Liver (tissue), 3 donors: ENCODE measurements at regions not wholly inside any gene's neighbourhood (a gene's known extent, or its start where the extent isn't known, plus 50 kb on each side); places are given as distances from the start of the nearest gene placed in this dataset.

Experiments
- CTCF ChIP-seq: fragments of 150-350 bp; IDR thresholded peaks from 2 replicates; pipeline ENCODE4 v1.5.1; 2017; ENCODE audit warnings: improper control_type of control experiment, low read depth, low read length; ENCODE audit not compliant: missing input control
- EGR1 ChIP-seq, 2 donors: IDR thresholded peaks; 2 replicates each; pipeline ENCODE4 v1.6.1; 2016 to 2018; ENCODE audit warnings: antibody characterized with exemption in 2 of 2, low read depth in 2 of 2
- FOXA2 ChIP-seq: IDR thresholded peaks from 2 replicates; pipeline ENCODE4 v1.6.1; 2016; ENCODE audit warnings: antibody characterized with exemption
- GABPA ChIP-seq, 2 donors: IDR thresholded peaks in 1 of 2; conservative IDR thresholded peaks in 1 of 2; 2 replicates each; pipeline ENCODE4 v1.6.1; 2016; ENCODE audit warnings: antibody characterized with exemption in 2 of 2, mild to moderate bottlenecking in 1 of 2, moderate library complexity in 1 of 2
- HNF4A ChIP-seq, 2 donors: conservative IDR thresholded peaks; 2 replicates each; pipeline ENCODE4 v1.6.1; 2016; ENCODE audit warnings: antibody characterized with exemption in 2 of 2, mild to moderate bottlenecking in 2 of 2
- JUND ChIP-seq, 2 donors: IDR thresholded peaks; 2 replicates each; pipeline ENCODE4 v1.6.1; 2016; ENCODE audit warnings: antibody characterized with exemption in 2 of 2
- MAX ChIP-seq: IDR thresholded peaks from 2 replicates; pipeline ENCODE4 v1.6.1; 2016; ENCODE audit warnings: antibody characterized with exemption
- NR2F2 ChIP-seq: IDR thresholded peaks from 2 replicates; pipeline ENCODE4 v1.6.1; 2016; ENCODE audit warnings: antibody characterized with exemption
- RAD21 ChIP-seq, 2 donors: IDR thresholded peaks; 2 replicates each; pipeline ENCODE4 v1.6.1; 2016; ENCODE audit warnings: antibody characterized with exemption in 2 of 2, mild to moderate bottlenecking in 2 of 2
- REST ChIP-seq: IDR thresholded peaks from 2 replicates; pipeline ENCODE4 v1.6.1; 2016; ENCODE audit warnings: antibody characterized with exemption, mild to moderate bottlenecking
- RXRA ChIP-seq, 2 donors: IDR thresholded peaks; 2 replicates each; pipeline ENCODE4 v1.6.1; 2017 to 2018; ENCODE audit warnings: antibody characterized with exemption in 2 of 2, mild to moderate bottlenecking in 1 of 2
- TAF1 ChIP-seq: conservative IDR thresholded peaks from 2 replicates; pipeline ENCODE4 v1.6.1; 2016; ENCODE audit warnings: antibody characterized with exemption, mild to moderate bottlenecking
- YY1 ChIP-seq: IDR thresholded peaks from 2 replicates; pipeline ENCODE4 v1.6.1; 2016; ENCODE audit warnings: antibody characterized with exemption, mild to moderate bottlenecking
- TF ChIP-seq, protein P1 (sequence below): IDR thresholded peaks from 2 replicates; pipeline ENCODE4 v1.6.1; 2016; ENCODE audit warnings: antibody characterized with exemption
- donor health status: healthy.
- donor health status: healthy.

DNA sequence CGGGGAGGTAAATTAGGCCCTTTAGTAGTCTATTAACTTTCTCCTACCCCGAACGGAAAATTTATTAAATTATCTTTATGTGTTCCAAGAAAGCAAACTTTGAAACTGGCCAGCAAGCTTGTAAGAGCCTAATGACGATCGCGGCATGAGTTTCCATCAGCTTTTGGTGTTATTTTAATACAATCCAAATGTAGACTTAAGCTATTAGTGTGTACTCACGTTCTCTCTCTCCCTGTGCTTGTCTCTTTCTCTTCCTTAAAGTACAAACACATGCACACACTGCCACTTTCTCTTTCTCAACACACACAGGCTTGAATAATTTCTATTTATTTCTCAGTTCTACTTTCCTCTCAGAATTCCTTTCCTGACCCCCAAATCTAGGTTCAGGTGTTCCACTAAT, 108.8 kb upstream of the MME start:
- TF ChIP-seq NR2F2 (no peak), CTCF (no peak), TAF1 (no peak), REST (no peak), EGR1 (IDR thresholded peaks at IDR 0.05; ENCODE audit: low read depth in 2 of 2) (no peak), MAX (no peak), YY1 (no peak), RAD21 (IDR thresholded peaks at IDR 0.05) (no peak), RXRA (IDR thresholded peaks at IDR 0.05) (no peak), GABPA (IDR thresholded peaks at IDR 0.05 in 1 of 2, conservative IDR thresholded peaks at IDR 0.05 in 1 of 2) (no peak), HNF4A (conservative IDR thresholded peaks at IDR 0.05) (no peak), JUND (IDR thresholded peaks at IDR 0.05) (no peak), FOXA2 (no peak)
- TF ChIP-seq, protein P1, sequence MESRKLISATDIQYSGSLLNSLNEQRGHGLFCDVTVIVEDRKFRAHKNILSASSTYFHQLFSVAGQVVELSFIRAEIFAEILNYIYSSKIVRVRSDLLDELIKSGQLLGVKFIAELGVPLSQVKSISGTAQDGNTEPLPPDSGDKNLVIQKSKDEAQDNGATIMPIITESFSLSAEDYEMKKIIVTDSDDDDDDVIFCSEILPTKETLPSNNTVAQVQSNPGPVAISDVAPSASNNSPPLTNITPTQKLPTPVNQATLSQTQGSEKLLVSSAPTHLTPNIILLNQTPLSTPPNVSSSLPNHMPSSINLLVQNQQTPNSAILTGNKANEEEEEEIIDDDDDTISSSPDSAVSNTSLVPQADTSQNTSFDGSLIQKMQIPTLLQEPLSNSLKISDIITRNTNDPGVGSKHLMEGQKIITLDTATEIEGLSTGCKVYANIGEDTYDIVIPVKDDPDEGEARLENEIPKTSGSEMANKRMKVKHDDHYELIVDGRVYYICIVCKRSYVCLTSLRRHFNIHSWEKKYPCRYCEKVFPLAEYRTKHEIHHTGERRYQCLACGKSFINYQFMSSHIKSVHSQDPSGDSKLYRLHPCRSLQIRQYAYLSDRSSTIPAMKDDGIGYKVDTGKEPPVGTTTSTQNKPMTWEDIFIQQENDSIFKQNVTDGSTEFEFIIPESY, result no peak
